ENCODE measurements at regions not wholly inside any gene's neighbourhood (a gene's known extent, or its start where the extent isn't known, plus 50 kb on each side); places are given as distances from the start of the nearest gene placed in this dataset.

GRCh38 chr3:140767566-140767965 lies 89.7 kb downstream of the TRIM42 start:
- TF ChIP-seq, protein P1, sequence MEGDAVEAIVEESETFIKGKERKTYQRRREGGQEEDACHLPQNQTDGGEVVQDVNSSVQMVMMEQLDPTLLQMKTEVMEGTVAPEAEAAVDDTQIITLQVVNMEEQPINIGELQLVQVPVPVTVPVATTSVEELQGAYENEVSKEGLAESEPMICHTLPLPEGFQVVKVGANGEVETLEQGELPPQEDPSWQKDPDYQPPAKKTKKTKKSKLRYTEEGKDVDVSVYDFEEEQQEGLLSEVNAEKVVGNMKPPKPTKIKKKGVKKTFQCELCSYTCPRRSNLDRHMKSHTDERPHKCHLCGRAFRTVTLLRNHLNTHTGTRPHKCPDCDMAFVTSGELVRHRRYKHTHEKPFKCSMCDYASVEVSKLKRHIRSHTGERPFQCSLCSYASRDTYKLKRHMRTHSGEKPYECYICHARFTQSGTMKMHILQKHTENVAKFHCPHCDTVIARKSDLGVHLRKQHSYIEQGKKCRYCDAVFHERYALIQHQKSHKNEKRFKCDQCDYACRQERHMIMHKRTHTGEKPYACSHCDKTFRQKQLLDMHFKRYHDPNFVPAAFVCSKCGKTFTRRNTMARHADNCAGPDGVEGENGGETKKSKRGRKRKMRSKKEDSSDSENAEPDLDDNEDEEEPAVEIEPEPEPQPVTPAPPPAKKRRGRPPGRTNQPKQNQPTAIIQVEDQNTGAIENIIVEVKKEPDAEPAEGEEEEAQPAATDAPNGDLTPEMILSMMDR (IDR thresholded peaks at IDR 0.05; ENCODE audit: control extremely low read depth, extremely low read depth, low read depth, missing control alignments) = no peak
- no peak for DNase-seq (ENCODE audit: extremely low spot score)
- ChIA-PET POLR2A (no interaction called here), CTCF (interaction anchor here (1.3 kb wide), 1 partner anchor 18 kb away, joined by 3 read pairs; no protein-coding TSS in a partner anchor)

DNA sequence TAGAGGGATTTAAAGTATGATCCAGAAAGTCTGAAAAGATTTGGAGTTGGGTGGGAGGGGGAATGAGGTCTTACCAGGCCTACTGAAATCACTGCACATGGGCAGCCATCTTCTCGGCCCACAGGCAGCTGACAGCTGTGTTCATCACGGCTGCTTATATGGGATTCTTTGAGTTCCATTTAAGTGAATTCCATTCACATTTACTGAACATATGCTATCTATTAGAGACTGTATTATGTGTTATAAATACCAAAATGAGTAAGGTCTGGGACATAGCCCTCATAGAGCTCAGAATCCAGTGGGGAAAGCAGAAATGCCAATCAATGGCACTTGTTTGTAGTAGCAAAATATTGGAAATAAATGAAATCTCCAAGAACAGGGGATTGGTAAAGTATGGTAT lies 91.1 kb downstream of the TRIM42 start:
- no peak for DNase-seq (ENCODE audit: extremely low spot score)
- ChIA-PET CTCF (interaction anchor here (1.3 to 1.4 kb wide), 2 partner anchors 17 to 65 kb away, joined by 3 read pairs; no protein-coding TSS in a partner anchor), POLR2A (no interaction called here)
- TF ChIP-seq, protein P1 (IDR thresholded peaks at IDR 0.05; ENCODE audit: control extremely low read depth, extremely low read depth, low read depth, missing control alignments) = no peak

DNA sequence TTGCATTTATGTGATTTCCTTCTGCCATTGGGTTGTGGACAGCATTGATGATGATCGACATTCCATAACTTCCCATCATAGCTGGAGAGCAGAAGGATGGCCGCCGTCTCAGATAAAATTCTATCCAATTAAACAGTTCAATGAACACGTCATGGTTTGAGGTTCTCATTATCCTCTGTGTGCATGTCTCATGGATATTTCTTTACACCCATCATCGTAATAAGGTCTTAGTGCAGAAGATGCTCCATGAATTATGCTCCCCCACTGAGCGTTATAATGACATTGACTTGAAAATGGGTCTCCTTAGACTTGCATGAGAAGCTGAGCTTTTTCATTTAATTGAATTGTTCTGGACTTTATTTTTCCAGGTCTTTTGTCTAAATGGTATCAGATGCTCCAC lies 92.1 kb downstream of the TRIM42 start:
- TF ChIP-seq, protein P1 (IDR thresholded peaks at IDR 0.05; ENCODE audit: control extremely low read depth, extremely low read depth, low read depth, missing control alignments) = no peak

DNA sequence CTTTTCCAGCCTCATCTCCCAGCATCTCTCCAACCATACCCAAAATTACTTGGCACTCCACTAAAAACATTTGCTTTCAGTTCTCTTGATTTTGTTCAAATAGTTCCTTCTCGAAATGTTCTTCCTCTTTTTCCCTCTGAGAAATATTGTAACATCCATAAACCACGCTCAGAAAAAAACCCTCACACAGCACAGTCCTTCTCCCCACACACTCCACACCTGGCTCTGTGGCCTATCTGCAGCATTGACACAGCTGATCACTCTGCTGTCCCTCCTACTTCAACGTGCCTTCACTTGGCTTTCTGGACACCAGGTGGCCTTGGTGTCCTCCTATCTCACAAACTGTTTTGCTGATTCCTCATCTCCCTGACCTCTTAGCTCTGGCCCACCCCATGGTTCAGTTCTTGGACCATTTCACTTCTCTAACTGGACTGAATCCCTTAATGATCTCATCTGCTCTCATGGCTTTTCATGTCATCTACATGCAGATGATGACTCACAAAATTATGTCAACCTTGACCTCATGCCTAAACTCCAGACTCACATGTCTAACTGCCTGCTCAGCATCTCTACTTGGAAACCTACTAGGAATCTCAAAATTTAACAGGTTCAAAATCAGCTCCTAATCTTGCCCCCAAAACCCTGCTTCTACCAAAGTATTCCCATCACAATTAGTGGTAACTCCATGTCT lies 93.3 kb downstream of the TRIM42 start:
- CTCF ChIA-PET = no interaction called here
- POLR2A ChIA-PET = no interaction called here
- DNase-seq (ENCODE audit: extremely low spot score) = no peak

More for the DNA sequence above, 92.1 kb downstream of the TRIM42 start:
- CTCF ChIA-PET = no interaction called here
- DNase-seq (ENCODE audit: extremely low spot score) = no peak
- POLR2A ChIA-PET = no interaction called here

DNA sequence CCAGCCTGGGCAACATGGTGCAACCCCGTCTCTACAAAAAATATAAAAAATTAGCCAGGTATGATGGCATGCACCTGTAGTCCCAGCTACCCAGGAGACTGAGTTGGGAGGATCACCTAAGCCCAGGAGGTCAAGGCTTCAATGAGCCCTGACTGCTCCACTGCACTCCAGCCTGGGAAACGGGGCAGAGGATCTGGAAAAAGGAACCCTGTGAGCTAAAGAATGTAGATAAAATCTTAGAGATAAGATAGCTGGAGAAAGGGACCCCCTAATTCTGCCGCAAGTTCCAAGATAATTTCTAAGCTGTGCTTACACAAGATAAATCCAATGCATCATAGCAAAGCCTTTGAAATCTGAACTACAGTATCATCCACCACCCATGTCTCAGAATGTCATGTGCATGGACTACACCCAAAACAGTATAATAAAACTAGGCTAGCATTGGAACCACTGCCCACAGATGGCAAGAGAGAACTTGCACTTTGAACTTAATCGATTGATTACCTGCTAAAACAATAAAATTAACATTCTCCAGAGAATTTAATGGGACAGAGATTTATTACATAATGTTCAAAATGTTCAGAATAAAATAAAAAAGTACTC lies 99.9 kb downstream of the TRIM42 start:
- CTCF ChIA-PET = no interaction called here
- no peak for DNase-seq (ENCODE audit: extremely low spot score)
- TF ChIP-seq, protein P1 (IDR thresholded peaks at IDR 0.05; ENCODE audit: control extremely low read depth, extremely low read depth, low read depth, missing control alignments) = no peak
- POLR2A ChIA-PET = no interaction called here

More for the DNA sequence above, 93.3 kb downstream of the TRIM42 start:
- TF ChIP-seq, protein P1 (IDR thresholded peaks at IDR 0.05; ENCODE audit: control extremely low read depth, extremely low read depth, low read depth, missing control alignments) = no peak

- POLR2A ChIA-PET = no interaction called here
- CTCF ChIA-PET = no interaction called here
- no peak for DNase-seq (ENCODE audit: extremely low spot score)
- TF ChIP-seq, protein P1 (IDR thresholded peaks at IDR 0.05; ENCODE audit: control extremely low read depth, extremely low read depth, low read depth, missing control alignments) = no peak
These were observed 113.5 kb downstream of the TRIM42 start for GRCh38 chr3:140791368-140791767.
